ENCODE measurements at regions not wholly inside any gene's neighbourhood (a gene's known extent, or its start where the extent isn't known, plus 50 kb on each side); places are given as distances from the start of the nearest gene placed in this dataset.

DNA sequence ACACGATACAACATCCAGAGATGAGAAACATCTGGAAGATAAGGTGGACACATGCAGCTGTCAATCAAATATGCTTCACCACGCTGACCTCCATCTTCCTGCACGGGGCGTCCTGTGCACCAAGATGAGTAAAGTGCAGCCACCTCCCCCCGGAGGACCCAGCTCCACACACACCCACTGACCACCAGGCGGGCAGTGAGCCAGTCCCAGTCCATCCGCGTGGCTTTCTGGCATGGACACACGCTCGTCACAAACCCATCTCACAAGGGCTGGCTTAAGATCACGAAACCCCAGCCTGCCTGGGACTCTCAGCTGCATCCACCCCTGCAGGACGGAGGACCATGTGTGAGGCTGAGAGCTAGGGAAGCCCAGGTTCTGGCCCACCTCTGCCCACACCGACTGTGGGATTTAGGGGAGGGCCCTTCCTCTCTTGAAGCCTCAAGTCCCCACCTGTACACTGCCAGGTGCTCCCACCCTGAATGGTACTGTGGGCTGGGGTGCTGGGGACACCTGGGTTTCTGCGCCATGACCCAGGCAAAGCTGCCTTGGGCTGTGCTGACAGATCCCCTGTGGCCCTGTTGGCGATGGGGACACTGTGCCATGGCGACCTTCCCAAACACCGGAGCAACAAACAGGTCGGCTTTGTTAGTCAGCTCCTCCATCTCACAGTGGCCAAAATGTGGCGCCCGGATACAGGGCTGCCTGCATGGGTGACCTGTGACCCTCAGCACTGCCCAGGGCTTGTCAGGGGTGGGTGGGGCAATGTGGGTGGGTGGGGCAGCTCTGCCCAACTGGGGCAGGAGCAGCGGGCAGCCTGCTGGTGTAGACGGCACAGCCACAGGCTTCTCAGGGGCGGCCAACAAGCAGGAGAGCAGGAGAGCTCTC, 629.0 kb downstream of the TBC1D22A start:
- DNase-seq (ENCODE audit: low read depth): no peak

DNA sequence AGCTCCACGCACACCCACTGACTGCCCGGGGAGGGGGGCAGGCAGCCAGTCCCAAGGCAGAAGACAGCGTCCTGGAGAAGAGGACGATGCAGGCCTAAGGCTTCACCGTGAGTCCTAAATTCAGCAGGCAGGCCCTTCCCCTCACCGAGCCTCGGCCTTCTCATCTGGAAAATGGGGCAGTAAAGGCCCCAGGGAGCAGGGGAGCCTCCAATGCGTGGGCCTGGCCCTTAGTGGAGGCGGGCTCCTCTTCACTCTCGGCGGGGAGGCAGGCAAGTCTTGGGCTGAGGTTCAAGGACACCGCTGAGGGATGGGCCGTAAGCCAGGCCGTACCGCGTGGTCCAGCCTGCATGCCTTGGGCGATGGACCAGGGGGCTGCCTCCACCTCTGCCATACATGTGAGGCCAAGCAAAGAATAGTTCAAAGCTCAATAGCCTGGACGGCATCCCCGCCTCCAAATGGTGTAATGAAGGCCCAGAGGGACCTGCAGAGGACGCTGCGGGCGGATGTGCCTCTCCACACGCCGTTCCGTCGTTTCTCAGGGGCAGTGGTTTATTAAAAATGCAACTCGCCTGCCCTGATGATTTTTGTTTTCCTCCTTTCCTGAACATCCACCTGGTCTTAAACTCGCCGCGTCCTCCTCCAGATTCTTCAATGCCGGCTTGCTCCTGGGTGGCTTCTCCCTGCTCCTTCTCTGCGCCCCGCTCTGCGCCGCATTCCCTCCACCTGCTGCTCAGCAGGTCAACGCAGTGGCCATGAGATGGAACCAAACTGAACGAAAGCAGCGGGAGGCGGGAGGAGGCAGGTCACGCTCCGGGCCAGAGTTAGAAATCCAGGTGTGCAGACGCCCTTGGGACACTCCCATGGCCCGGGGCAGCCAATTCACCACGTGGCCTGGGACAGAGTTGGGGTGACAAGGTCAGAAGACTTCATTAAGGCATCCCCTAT, 627.8 kb downstream of the TBC1D22A start:
- no peak for DNase-seq (ENCODE audit: low read depth)

DNA sequence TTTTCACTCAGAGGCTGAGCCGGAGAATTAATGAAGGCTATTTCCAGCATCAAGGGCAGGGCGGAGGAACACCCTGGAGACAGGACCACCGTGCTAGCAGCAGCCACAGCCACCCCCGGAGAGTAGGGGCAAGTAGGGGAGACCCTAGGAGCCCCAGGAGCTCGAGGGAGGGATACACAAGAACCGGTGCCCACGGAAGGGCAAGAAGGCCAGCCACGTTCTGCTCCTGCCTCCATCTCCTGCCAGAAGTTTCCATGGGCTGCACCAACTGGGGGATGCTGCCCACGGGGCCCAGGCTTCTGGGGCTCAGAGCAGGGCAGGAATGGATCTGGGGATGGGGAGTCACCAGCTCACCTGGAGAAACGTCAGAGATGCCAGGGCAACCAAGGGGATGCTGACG, 626.8 kb downstream of the TBC1D22A start:
- no peak for DNase-seq (ENCODE audit: low read depth)

- no peak for DNase-seq (ENCODE audit: low read depth)
These were observed 626.3 kb downstream of the TBC1D22A start for GRCh38 chr22:47388778-47389177.

DNA sequence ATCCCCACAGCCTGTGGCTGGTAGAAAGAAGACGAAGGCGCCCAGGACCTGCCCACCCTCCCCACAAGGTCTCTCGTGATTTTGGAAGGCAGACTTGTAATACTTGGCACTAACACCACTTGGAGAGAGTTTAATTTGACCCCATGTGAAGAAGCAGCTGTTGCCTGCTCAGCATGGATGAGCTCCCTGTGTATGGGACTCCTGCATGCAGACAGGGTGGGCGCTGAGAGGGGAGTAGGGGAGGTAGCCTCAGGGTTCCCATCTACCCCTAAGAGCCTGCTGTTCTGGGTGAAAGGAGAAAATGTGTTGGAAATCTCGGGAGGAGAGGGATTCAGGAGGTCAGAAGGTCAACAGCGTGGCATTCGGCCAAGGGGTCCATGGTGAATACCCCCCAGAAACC, 625.9 kb downstream of the TBC1D22A start:
- DNase-seq (ENCODE audit: low read depth): no peak

GRCh38 chr22:47386812-47387510, 624.5 kb downstream of the TBC1D22A start:
- DNase-seq (ENCODE audit: low read depth): no peak

DNA sequence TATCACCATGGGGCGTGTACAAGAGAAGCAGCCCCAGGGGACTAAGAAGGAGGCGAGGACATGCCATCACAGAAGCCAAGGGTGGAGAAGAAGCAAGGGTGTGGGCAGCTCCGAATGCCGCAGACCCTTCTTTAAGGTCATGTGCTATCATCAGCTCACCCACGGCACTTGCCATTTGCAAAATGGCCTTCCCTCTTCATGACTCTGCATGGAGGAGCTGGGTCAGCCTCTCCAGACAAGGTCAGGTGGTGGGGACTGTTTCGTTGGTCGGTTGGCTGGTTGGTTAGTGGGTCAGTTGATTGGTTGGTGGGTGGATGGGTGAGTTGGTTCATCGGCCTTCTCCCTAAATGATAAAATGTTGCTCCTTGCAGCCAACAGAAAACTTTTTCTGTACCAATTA, 622.5 kb downstream of the TBC1D22A start:
- no peak for DNase-seq (ENCODE audit: low read depth)

GRCh38 chr22:47382164-47382890, 619.9 kb downstream of the TBC1D22A start:
- DNase-seq (ENCODE audit: low read depth): no peak

GRCh38 chr22:47381240-47381639, 618.8 kb downstream of the TBC1D22A start:
- DNase-seq (ENCODE audit: low read depth): no peak

GRCh38 chr22:47380692-47381091, 618.2 kb downstream of the TBC1D22A start:
- no peak for DNase-seq (ENCODE audit: low read depth)

DNA sequence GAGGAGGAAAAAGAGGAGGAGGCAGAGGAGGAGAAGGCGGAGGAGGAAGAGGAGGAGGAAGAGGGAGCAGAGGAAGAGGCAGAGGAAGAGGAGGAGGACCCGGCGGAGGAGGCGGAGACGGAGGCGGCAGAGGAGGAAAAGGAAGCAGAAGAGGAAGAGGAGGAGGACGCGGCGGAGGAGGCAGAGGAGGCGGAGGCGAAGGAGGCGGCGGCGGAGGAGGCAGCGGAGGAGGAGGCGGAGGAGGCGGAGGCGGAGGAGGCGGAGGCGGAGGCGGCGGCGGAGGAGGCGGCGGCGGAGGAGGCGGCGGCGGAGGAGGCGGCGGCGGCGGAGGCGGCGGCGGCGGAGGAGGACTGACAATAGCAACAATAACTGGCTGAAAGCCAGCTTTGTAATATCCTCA, 616.6 kb downstream of the TBC1D22A start:
- no peak for DNase-seq (ENCODE audit: low read depth)

- DNase-seq (ENCODE audit: low read depth): no peak
These were observed 615.6 kb downstream of the TBC1D22A start for GRCh38 chr22:47377926-47378560.

- no peak for DNase-seq (ENCODE audit: low read depth)
These were observed 614.6 kb downstream of the TBC1D22A start for GRCh38 chr22:47376901-47377505.

DNA sequence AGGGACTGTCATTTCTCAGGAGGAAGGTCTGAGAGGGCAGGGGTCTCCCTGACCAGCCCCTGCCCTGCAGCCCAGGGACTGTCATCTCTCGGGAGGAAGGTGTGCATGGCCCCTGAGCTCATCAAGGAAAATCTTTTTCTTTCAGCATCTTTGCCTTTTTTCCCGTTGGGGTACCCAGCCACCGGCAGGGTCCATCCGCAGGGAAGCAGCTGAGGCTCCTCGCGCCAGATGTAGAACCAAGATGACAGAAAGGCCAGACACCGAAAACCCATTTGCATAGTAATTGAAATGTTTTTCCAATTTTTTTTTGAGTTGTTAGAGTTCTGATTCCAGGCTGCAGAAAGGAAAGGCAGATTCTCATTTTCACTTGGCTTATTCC, 613.9 kb downstream of the TBC1D22A start:
- DNase-seq (ENCODE audit: low read depth): no peak

DNA sequence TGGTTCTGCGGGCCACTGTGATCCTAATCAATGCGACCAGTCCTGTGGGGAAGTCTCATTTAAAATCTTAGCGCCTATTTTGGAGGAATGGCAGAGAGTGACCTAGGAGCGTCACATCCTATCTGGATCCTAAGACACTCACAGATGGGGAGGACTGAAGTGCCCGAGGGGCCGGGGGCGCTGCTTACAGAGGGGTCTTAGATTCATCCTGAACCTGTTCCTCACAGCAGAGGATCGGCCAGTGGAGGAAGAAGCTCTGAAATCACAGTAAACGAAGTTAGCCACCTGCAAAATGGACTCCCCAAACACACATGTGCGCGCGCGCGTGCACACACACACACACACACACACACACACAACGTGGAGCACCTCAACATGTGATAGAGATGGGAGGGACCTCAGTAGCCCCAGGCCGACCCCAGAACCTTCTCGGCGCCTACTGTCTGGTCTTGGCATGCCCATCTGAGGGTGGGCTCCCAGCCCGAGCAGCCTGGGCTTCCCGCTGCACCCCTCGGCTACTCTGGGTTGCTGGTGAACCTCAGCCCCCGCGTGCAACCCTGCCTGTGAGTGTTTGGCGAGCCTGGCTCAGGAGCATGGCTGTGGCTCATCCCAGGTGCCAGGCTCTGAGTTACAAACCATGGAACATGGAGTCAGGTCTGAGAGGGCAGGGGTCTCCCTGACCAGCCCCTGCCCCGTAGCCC, 613.3 kb downstream of the TBC1D22A start:
- DNase-seq (ENCODE audit: low read depth): no peak

- no peak for DNase-seq (ENCODE audit: low read depth)
These were observed 612.6 kb downstream of the TBC1D22A start for GRCh38 chr22:47374901-47375575.

- DNase-seq (ENCODE audit: low read depth): no peak
These were observed 611.9 kb downstream of the TBC1D22A start for GRCh38 chr22:47374273-47374771.

DNA sequence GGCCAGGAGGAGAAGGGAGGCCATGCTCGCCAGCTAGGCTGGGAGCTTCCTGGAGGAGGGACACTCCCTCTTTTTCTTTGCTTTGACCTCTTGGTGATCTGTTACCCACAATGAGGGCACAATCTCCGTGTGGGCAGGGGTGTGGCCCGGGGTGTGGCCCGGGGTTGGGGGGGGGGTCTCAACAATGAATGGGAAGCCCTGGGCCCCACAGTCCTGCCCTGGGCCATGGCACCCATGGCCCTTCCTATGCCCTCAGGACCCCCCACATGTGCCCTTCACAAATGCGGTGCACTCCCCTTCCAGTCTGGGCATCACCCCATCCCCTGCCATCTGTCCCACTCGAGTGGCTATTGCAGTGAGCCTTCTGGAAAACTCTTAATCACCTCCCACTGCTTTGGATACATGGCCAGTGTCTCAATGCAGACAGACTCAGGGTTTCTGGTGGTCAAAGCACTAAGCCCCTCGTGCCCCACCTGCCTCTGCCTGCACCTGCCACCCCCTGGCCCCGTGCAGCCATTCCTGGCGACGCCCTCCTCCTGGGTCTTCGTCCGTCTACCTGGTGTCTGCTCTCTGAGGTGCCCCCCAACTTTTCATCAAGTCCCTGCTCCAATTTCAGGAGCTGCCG, 611.3 kb downstream of the TBC1D22A start:
- no peak for DNase-seq (ENCODE audit: low read depth)
